GM12878 (cell line): ENCODE measurements at regions not wholly inside any gene's neighbourhood (a gene's known extent, or its start where the extent isn't known, plus 50 kb on each side); places are given as distances from the start of the nearest gene placed in this dataset.
"Not testable (repeated sequence)": the region's sequence is repeated elsewhere in the genome, so short reads cannot be mapped to it uniquely, and the experiment has no call there.

ENCODE experiments used
- CBFB ChIP-seq: IDR thresholded peaks from 2 replicates; pipeline ENCODE4 v1.6.1; 2016; ENCODE audit warnings: antibody characterized with exemption, low read depth
- CEBPB ChIP-seq, 2 experiments: fragments of 150-350 bp in 1 of 2; IDR thresholded peaks; 2 replicates each; pipeline ENCODE4 v1.6.1; 2012 to 2014; ENCODE audit warnings: low read depth in 2 of 2, low read length in 2 of 2, borderline replicate concordance in 1 of 2, inconsistent platforms in 1 of 2
- MAX ChIP-seq: IDR thresholded peaks from 2 replicates; pipeline ENCODE4 v1.6.1; 2012; ENCODE audit warnings: low read depth, low read length, improper control_type of control experiment
- NR2C2 ChIP-seq: IDR thresholded peaks from 2 replicates; pipeline ENCODE4 v1.6.1; 2011; ENCODE audit warnings: borderline replicate concordance, low read depth; ENCODE audit not compliant: control insufficient read depth, insufficient read length
- NRF1 ChIP-seq: conservative IDR thresholded peaks from 2 replicates; pipeline ENCODE4 v1.6.1; 2011; ENCODE audit warnings: mild to moderate bottlenecking, low read depth, low read length, improper control_type of control experiment
- POLR2A ChIP-seq: IDR thresholded peaks from 2 replicates; pipeline ENCODE4 v1.6.1; 2011; ENCODE audit warnings: low read depth, mild to moderate bottlenecking, low read length
- RAD51 ChIP-seq: fragments of 450-650 bp; IDR thresholded peaks from 2 replicates; pipeline ENCODE4 v1.6.1; 2016; ENCODE audit warnings: moderate library complexity, mild to moderate bottlenecking, inconsistent platforms
- STAT1 ChIP-seq: fragments of 450-650 bp; conservative IDR thresholded peaks from 2 replicates; pipeline ENCODE4 v1.6.1; 2014; ENCODE audit warnings: antibody characterized with exemption, mild to moderate bottlenecking
- TBL1XR1 ChIP-seq: IDR thresholded peaks from 2 replicates; pipeline ENCODE4 v1.6.1; 2012; ENCODE audit warnings: low read depth, low read length, improper control_type of control experiment

GRCh38 chr20:52038632-52039031 is 152.9 kb downstream of the ZFP64 start:
- TF ChIP-seq RAD51; NRF1; CBFB; MAX; CEBPB (IDR thresholded peaks at IDR 0.05; ENCODE audit: borderline replicate concordance in 1 of 2, low read depth in 2 of 2, low read length in 2 of 2); TBL1XR1; STAT1; POLR2A; NR2C2: not testable (repeated sequence)
